ENCODE measurements at regions not wholly inside any gene's neighbourhood (a gene's known extent, or its start where the extent isn't known, plus 50 kb on each side); places are given as distances from the start of the nearest gene placed in this dataset.

- TF ChIP-seq POLR2AphosphoS5 (IDR thresholded peaks at IDR 0.05; ENCODE audit: low read depth) (no peak), REST (IDR thresholded peaks at IDR 0.05; ENCODE audit: insufficient replicate concordance, low read depth) (no peak), SPI1 (IDR thresholded peaks at IDR 0.05; ENCODE audit: borderline replicate concordance, low read depth) (no peak), CTCF (IDR thresholded peaks at IDR 0.05; ENCODE audit: insufficient read depth, low read length) (no peak), GABPA (IDR thresholded peaks at IDR 0.05; ENCODE audit: low read depth) (no peak)
- Histone ChIP-seq H3K27ac (replicated peaks) (no peak overlapping the region), H3K27me3 (ENCODE audit: insufficient read depth, poor library complexity, severe bottlenecking) (no peaks in the 10 kb centered on the region), H3K4me3 (replicated peaks; ENCODE audit: insufficient read depth, low read length) (no peak overlapping the region)
- DNase-seq (ENCODE audit: low read depth in 1 of 2, low spot score in 1 of 2): no peak
Measured at GRCh38 chr4:181582595-181582994, 660.6 kb upstream of the TENM3 start.

GRCh38 chr4:181588733-181589302 lies 654.4 kb upstream of the TENM3 start:
- DNase-seq (ENCODE audit: low read depth in 1 of 2, low spot score in 1 of 2): no peak
- TF ChIP-seq POLR2AphosphoS5 (IDR thresholded peaks at IDR 0.05; ENCODE audit: low read depth): no peak
- TF ChIP-seq GABPA (IDR thresholded peaks at IDR 0.05; ENCODE audit: low read depth): no peak
- TF ChIP-seq REST (IDR thresholded peaks at IDR 0.05; ENCODE audit: insufficient replicate concordance, low read depth): no peak
- TF ChIP-seq CTCF (IDR thresholded peaks at IDR 0.05; ENCODE audit: insufficient read depth, low read length): no peak
- no peak for TF ChIP-seq SPI1 (IDR thresholded peaks at IDR 0.05; ENCODE audit: borderline replicate concordance, low read depth)
- H3K4me3 ChIP-seq (replicated peaks; ENCODE audit: insufficient read depth, low read length): no peak overlapping the region
- H3K27me3 ChIP-seq (ENCODE audit: insufficient read depth, poor library complexity, severe bottlenecking): no peaks in the 10 kb centered on the region
- no peak overlapping the region for H3K27ac ChIP-seq (replicated peaks)

- no peak overlapping the region for H3K27ac ChIP-seq (replicated peaks)
- TF ChIP-seq GABPA (IDR thresholded peaks at IDR 0.05; ENCODE audit: low read depth) (no peak), REST (IDR thresholded peaks at IDR 0.05; ENCODE audit: insufficient replicate concordance, low read depth) (no peak), CTCF (IDR thresholded peaks at IDR 0.05; ENCODE audit: insufficient read depth, low read length) (no peak), POLR2AphosphoS5 (IDR thresholded peaks at IDR 0.05; ENCODE audit: low read depth) (no peak), SPI1 (IDR thresholded peaks at IDR 0.05; ENCODE audit: borderline replicate concordance, low read depth) (no peak)
- no peak for DNase-seq (ENCODE audit: low read depth in 1 of 2, low spot score in 1 of 2)
- no peaks in the 10 kb centered on the region for H3K27me3 ChIP-seq (ENCODE audit: insufficient read depth, poor library complexity, severe bottlenecking)
- H3K4me3 ChIP-seq (replicated peaks; ENCODE audit: insufficient read depth, low read length): no peak overlapping the region
Measured at GRCh38 chr4:181592221-181592745, 650.9 kb upstream of the TENM3 start.

All from HL-60 (cell line).